ENCODE measurements at regions not wholly inside any gene's neighbourhood (a gene's known extent, or its start where the extent isn't known, plus 50 kb on each side); places are given as distances from the start of the nearest gene placed in this dataset.

- peak overlapping the region; percentile 75 for H3K4me3 ChIP-seq (ENCODE audit: low read depth, low read length)
- no peak for TF ChIP-seq CTCF (IDR thresholded peaks at IDR 0.05; ENCODE audit: low read depth, low read length)
- ChIA-PET CTCF (interaction anchor here (0.6 kb wide), 1 partner anchor 796 kb away, joined by 3 read pairs; no protein-coding TSS in a partner anchor), POLR2A (no interaction called here)
- no peaks in the 10 kb centered on the region for H3K9me3 ChIP-seq (ENCODE audit: control insufficient read depth, insufficient read depth, low read length)
- DNase-seq (ENCODE audit: low read depth, low spot score) = no peak
- H3K27ac ChIP-seq (ENCODE audit: low read depth, low read length) = no peak overlapping the region
- H3K27me3 ChIP-seq (ENCODE audit: control insufficient read depth, insufficient read depth, low read length) = peaks cover 16% of the 10 kb centered on the region
Observed at GRCh38 chr1:65068202-65069010, 79.6 kb upstream of the AK4 start.

GRCh38 chr1:65069011-65069565 is 78.9 kb upstream of the AK4 start:
- Histone ChIP-seq H3K4me3 (ENCODE audit: low read depth, low read length) (no peak overlapping the region), H3K27me3 (ENCODE audit: control insufficient read depth, insufficient read depth, low read length) (peaks cover 16% of the 10 kb centered on the region), H3K9me3 (ENCODE audit: control insufficient read depth, insufficient read depth, low read length) (no peaks in the 10 kb centered on the region), H3K27ac (ENCODE audit: low read depth, low read length) (no peak overlapping the region)
- no peak for DNase-seq (ENCODE audit: low read depth, low spot score)
- ChIA-PET POLR2A (no interaction called here), CTCF (interaction anchor here (0.5 kb wide), 1 partner anchor 383 kb away, joined by 3 read pairs; no protein-coding TSS in a partner anchor)
- TF ChIP-seq CTCF (IDR thresholded peaks at IDR 0.05; ENCODE audit: low read depth, low read length) = no peak

GRCh38 chr1:65072845-65073244 is 75.2 kb upstream of the AK4 start:
- Histone ChIP-seq H3K4me3 (ENCODE audit: low read depth, low read length) (no peak overlapping the region), H3K27me3 (ENCODE audit: control insufficient read depth, insufficient read depth, low read length) (peaks cover 9% of the 10 kb centered on the region), H3K9me3 (ENCODE audit: control insufficient read depth, insufficient read depth, low read length) (no peaks in the 10 kb centered on the region), H3K27ac (ENCODE audit: low read depth, low read length) (no peak overlapping the region)
- no peak for DNase-seq (ENCODE audit: low read depth, low spot score)
- POLR2A ChIA-PET = no interaction called here
- CTCF ChIA-PET = interaction anchor here (3.0 kb wide), 1 partner anchor 8 kb away, joined by 24 read pairs; no protein-coding TSS in a partner anchor
- TF ChIP-seq CTCF (IDR thresholded peaks at IDR 0.05; ENCODE audit: low read depth, low read length) = no peak

- peaks cover 6% of the 10 kb centered on the region for H3K27me3 ChIP-seq (ENCODE audit: control insufficient read depth, insufficient read depth, low read length)
- ChIA-PET CTCF (interaction anchor here (0.5 to 3.0 kb wide), 17 partner anchors 10 to 612 kb away, joined by 3 to 24 read pairs (median 4); no protein-coding TSS in a partner anchor), POLR2A (no interaction called here)
- no peak overlapping the region for H3K27ac ChIP-seq (ENCODE audit: low read depth, low read length)
- no peak overlapping the region for H3K4me3 ChIP-seq (ENCODE audit: low read depth, low read length)
- TF ChIP-seq CTCF (IDR thresholded peaks at IDR 0.05; ENCODE audit: low read depth, low read length) = peak; percentile 81
- no peaks in the 10 kb centered on the region for H3K9me3 ChIP-seq (ENCODE audit: control insufficient read depth, insufficient read depth, low read length)
- DNase-seq (ENCODE audit: low read depth, low spot score) = no peak
Observed at GRCh38 chr1:65075123-65075976, 72.7 kb upstream of the AK4 start.
